Heart left ventricle (tissue), 16 donors: ENCODE measurements at regions not wholly inside any gene's neighbourhood (a gene's known extent, or its start where the extent isn't known, plus 50 kb on each side); places are given as distances from the start of the nearest gene placed in this dataset.

Experiments
- ATAC-seq, 4 donors: fragments of 200-7000 bp; cut with Tn5 transposase; one replicate each; pipeline ENCODE4 v1.9.1; 2020 to 2022; ENCODE audit warnings: moderate library complexity in 4 of 4, mild to moderate bottlenecking in 3 of 4, moderate number of reproducible peaks in 1 of 4
- DNase-seq, 5 donors: peaks; one replicate each; pipeline ENCODE4 v3.0.0-alpha.2; 2020
- H3K27ac ChIP-seq, 12 donors: fragments of 200-600 bp; sonication (generic) in 4 of 12; one replicate each; pipeline versions ENCODE4 v1.5.0 to v1.8.0; 2016 to 2022; ENCODE audit warnings: mild to moderate bottlenecking in 2 of 12
- H3K27me3 ChIP-seq, 9 donors: fragments of 200-600 bp; sonication (generic) in 2 of 9; one replicate each; pipeline versions ENCODE4 v1.5.1 to v1.8.0; 2016 to 2022; ENCODE audit warnings: mild to moderate bottlenecking in 3 of 9
- H3K36me3 ChIP-seq, 9 donors: fragments of 200-600 bp; sonication (generic) in 2 of 9; one replicate each; pipeline versions ENCODE4 v1.5.0 to v1.8.0; 2018 to 2022; ENCODE audit warnings: mild to moderate bottlenecking in 2 of 9
- H3K4me1 ChIP-seq, 12 donors: fragments of 200-600 bp; sonication (generic) in 4 of 12; one replicate each; pipeline versions ENCODE4 v1.5.0 to v1.8.0; 2016 to 2022; ENCODE audit warnings: mild to moderate bottlenecking in 3 of 12
- H3K4me3 ChIP-seq, 12 donors: fragments of 200-600 bp; sonication (generic) in 4 of 12; one replicate each; pipeline versions ENCODE4 v1.5.0 to v1.8.0; 2017 to 2022; ENCODE audit warnings: mild to moderate bottlenecking in 9 of 12, moderate library complexity in 4 of 12
- H3K9me3 ChIP-seq, 12 donors: fragments of 200-600 bp; sonication (generic) in 4 of 12; one replicate each; pipeline versions ENCODE4 v1.5.0 to v1.8.0; 2016 to 2022; ENCODE audit warnings: mild to moderate bottlenecking in 1 of 12
- POLR2A ChIP-seq, 2 donors: fragments of 450-650 bp; IDR thresholded peaks; one replicate each; pipeline ENCODE4 v1.6.1; 2017; ENCODE audit warnings: antibody characterized with exemption in 2 of 2, mild to moderate bottlenecking in 2 of 2, moderate library complexity in 2 of 2
- WGBS, 4 donors: extraction: QIAGEN DNeasy Blood & Tissue Kit in 2 of 4; methylation state at CpG; one replicate each; pipeline versions ENCODE4 v1.1.5 to v1.1.7; 2013 to 2018; 5-methylcytosine and 5-hydroxymethylcytosine counted together
- intact Hi-C, 10 donors: fragments of 100-400 bp; cut with DNase I; formaldehyde crosslinking; loops; one replicate each; pipeline versions ENCODE4 v1.11.1 to v1.14.2; 2022
- TF ChIP-seq, protein P1 (sequence below), 12 donors: fragments of 200-600 bp; sonication (generic) in 4 of 12; IDR thresholded peaks; one replicate each; pipeline versions ENCODE4 v1.5.0 to v1.8.0; 2018 to 2022; ENCODE audit warnings: antibody characterized with exemption in 12 of 12, mild to moderate bottlenecking in 5 of 12
- donor health status: ischemic (EF 13 %, LVEDD 7.1; RV severe dilation, severe dysfunction).
- donor health status: healthy with polysubstance abuse.
- donor health status: DM: no; HTN: yes; CAD: no.
- donor health status: DM: no; HTN: no; CAD: no.
- donor health status: ischemic (EF 25% LVEDD 6.9; RV normal size, moderate dysfunction).
- donor health status: ischemic (EF 25% LVEDD 5.7; RV mildly dilated, moderate dysfunction).
- donor health status: healthy.
- donor health status: DM: yes; HTN: yes; CAD: no.
- donor health status: ischemic (EF 35%, LVEDD 5.7; RV mildly dilated, moderate dysfunction).
- donor health status: nonischemic (EF 11% LVEDD 7.7; RV severe dilation, severe dysfunction).
- donor health status: DM: yes; HTN: yes; CAD: no.
- donor health status: PGD.
- donor health status: ischemic (EF 29% LVEDD 5.4; RV normal size, mild dysfunction).
- donor health status: nonischemic (EF 23%, LVEDD 6.1; RV moderate dilation, normal function).

DNA sequence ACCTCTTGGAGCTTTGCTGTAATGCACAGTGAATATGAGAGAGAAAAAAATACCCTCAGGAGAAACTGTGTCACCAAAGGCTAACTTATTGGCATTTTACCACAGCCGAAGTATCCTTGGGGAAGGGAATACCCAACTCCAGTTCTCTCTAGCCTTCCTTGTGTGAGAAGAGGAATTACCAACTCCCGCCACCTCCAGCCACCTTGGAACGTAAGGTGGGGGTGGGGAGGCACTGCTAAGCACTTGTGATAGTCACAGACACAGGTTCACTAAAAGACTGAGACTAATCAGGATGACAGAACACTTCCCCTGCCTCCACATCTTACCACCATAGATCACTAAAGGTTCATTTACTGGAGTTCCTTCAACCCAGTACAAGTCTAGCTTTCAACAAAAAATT, 102.0 kb upstream of the ADAMTS19 start:
- Histone ChIP-seq H3K36me3 (no peaks in the 10 kb centered on the region), H3K9me3 (peaks cover 0 to 2% (median 0%) of the 10 kb centered on the region in 12 donors), H3K4me3 (no peak overlapping the region), H3K27me3 (no peaks in the 10 kb centered on the region), H3K4me1 (no peaks in the 10 kb centered on the region), H3K27ac (no peak overlapping the region)
- ATAC-seq (no peak), DNase-seq (no peak)
- TF ChIP-seq, protein P1, sequence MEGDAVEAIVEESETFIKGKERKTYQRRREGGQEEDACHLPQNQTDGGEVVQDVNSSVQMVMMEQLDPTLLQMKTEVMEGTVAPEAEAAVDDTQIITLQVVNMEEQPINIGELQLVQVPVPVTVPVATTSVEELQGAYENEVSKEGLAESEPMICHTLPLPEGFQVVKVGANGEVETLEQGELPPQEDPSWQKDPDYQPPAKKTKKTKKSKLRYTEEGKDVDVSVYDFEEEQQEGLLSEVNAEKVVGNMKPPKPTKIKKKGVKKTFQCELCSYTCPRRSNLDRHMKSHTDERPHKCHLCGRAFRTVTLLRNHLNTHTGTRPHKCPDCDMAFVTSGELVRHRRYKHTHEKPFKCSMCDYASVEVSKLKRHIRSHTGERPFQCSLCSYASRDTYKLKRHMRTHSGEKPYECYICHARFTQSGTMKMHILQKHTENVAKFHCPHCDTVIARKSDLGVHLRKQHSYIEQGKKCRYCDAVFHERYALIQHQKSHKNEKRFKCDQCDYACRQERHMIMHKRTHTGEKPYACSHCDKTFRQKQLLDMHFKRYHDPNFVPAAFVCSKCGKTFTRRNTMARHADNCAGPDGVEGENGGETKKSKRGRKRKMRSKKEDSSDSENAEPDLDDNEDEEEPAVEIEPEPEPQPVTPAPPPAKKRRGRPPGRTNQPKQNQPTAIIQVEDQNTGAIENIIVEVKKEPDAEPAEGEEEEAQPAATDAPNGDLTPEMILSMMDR (IDR thresholded peaks at IDR 0.05): no peak
- TF ChIP-seq POLR2A (IDR thresholded peaks at IDR 0.05): no peak
- intact Hi-C loops: no loop called here
- 84 to 92% (median 88%) methylated on average over 3 of the region's 3 CpGs for WGBS, 4 donors

GRCh38 chr5:129359450-129359849, 100.6 kb upstream of the ADAMTS19 start:
- DNase-seq (no peak), ATAC-seq (no peak)
- Histone ChIP-seq H3K4me3 (no peak overlapping the region), H3K9me3 (peaks cover 0 to 2% (median 0%) of the 10 kb centered on the region in 12 donors), H3K4me1 (no peaks in the 10 kb centered on the region), H3K36me3 (no peaks in the 10 kb centered on the region), H3K27ac (no peak overlapping the region), H3K27me3 (no peaks in the 10 kb centered on the region)
- no peak for TF ChIP-seq POLR2A (IDR thresholded peaks at IDR 0.05)
- TF ChIP-seq, protein P1 (IDR thresholded peaks at IDR 0.05): no peak
- intact Hi-C loops: no loop called here
- WGBS, 4 donors: 63 to 77% (median 73%) methylated on average over 2 of the region's 2 CpGs

- no peak overlapping the region for H3K27ac ChIP-seq
- H3K27me3 ChIP-seq: no peaks in the 10 kb centered on the region
- DNase-seq: no peak
- H3K4me3 ChIP-seq: no peak overlapping the region
- 33 to 92% (median 60%) methylated on average over 1 of the region's 1 CpG for WGBS, 4 donors
- no peaks in the 10 kb centered on the region for H3K4me1 ChIP-seq
- TF ChIP-seq POLR2A (IDR thresholded peaks at IDR 0.05): no peak
- TF ChIP-seq, protein P1 (IDR thresholded peaks at IDR 0.05): peak in 1 of 12 donors; percentile 11
- intact Hi-C loops: no loop called here
- no peak for ATAC-seq
- H3K9me3 ChIP-seq: peaks cover 0 to 23% (median 2%) of the 10 kb centered on the region in 12 donors
- H3K36me3 ChIP-seq: no peaks in the 10 kb centered on the region
Observed at GRCh38 chr5:129361441-129362025, 98.6 kb upstream of the ADAMTS19 start.

GRCh38 chr5:129362456-129362855, 97.6 kb upstream of the ADAMTS19 start:
- H3K27ac ChIP-seq: no peak overlapping the region
- no peaks in the 10 kb centered on the region for H3K27me3 ChIP-seq
- peaks cover 0 to 23% (median 2%) of the 10 kb centered on the region in 12 donors for H3K9me3 ChIP-seq
- H3K36me3 ChIP-seq: no peaks in the 10 kb centered on the region
- ATAC-seq: peak in 1 of 4 donors; percentile 12
- TF ChIP-seq, protein P1 (IDR thresholded peaks at IDR 0.05): no peak
- no peak for TF ChIP-seq POLR2A (IDR thresholded peaks at IDR 0.05)
- intact Hi-C loops: no loop called here
- H3K4me1 ChIP-seq: no peaks in the 10 kb centered on the region
- DNase-seq: no peak
- no peak overlapping the region for H3K4me3 ChIP-seq
